ENCODE measurements at regions not wholly inside any gene's neighbourhood (a gene's known extent, or its start where the extent isn't known, plus 50 kb on each side); places are given as distances from the start of the nearest gene placed in this dataset.

GRCh38 chr3:61358364-61358763 is 107.1 kb upstream of the FHIT start:
- DNase-seq (ENCODE audit: low read depth) (no peak), FAIRE-seq (no peak)
- TF ChIP-seq CTCF (IDR thresholded peaks at IDR 0.05; ENCODE audit: insufficient read depth, low read length, severe bottlenecking) = no peak
- H3K36me3 ChIP-seq (ENCODE audit: control insufficient read depth, insufficient read depth, low read length) = no peaks in the 10 kb centered on the region
- no peak overlapping the region for H3K4me3 ChIP-seq (ENCODE audit: low read depth, low read length)
- H3K27me3 ChIP-seq (ENCODE audit: control insufficient read depth, insufficient read depth, low read length) = no peaks in the 10 kb centered on the region

DNA sequence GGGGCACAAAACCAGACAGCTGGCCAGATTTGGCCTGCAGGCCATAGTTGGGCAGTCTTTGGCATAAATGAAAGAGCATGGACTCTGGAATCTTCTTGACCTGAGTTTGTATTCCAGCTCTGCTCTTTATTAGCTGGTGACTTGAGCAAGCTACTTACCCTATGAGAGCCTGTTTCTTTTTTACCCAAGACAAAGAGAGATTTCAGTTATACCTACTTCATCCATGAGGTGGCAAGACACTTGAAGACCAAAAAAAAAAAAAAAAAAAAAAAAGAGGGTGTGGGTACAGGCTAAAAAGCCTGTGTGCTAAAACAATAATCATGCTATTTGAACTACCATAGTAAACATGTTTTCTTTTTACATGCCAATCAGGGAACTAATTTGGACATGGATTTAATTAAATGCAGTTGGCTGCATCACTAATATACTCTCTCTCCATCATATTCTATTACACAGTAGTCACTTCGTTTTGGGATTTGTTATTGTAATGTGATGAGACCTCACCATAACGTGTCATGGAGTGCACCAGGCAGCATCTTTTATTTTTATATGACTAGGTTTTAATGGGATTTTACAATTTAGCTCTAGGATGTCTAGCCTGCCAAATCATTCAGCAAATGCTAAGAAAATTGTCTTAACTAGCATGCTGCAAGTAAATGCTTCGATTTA is 109.2 kb upstream of the FHIT start:
- TF ChIP-seq CTCF (IDR thresholded peaks at IDR 0.05; ENCODE audit: insufficient read depth, low read length, severe bottlenecking) = no peak
- no peak for FAIRE-seq
- H3K36me3 ChIP-seq (ENCODE audit: control insufficient read depth, insufficient read depth, low read length) = no peaks in the 10 kb centered on the region
- H3K27me3 ChIP-seq (ENCODE audit: control insufficient read depth, insufficient read depth, low read length) = no peaks in the 10 kb centered on the region
- no peak for DNase-seq (ENCODE audit: low read depth)
- no peak overlapping the region for H3K4me3 ChIP-seq (ENCODE audit: low read depth, low read length)

DNA sequence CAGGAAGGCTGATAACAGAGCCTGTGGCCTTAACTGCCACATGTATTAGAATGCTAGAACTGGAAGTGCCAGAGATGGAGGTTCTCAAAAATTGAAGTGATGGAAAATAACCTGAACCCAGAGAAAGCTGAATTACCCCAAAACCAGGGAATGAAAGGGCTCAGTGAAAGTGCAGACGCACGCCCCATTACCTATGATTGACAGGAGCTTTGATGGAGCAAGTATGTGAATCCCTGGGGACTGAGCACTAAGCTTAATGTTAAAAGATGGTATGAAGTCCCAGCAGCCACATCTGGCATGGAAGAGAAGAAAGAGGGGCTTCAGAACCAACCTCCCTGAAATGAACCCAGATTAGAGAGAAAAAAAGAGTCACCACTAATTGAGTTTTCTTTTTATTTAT is 118.4 kb upstream of the FHIT start:
- FAIRE-seq (no peak), DNase-seq (ENCODE audit: low read depth) (no peak)
- no peaks in the 10 kb centered on the region for H3K27me3 ChIP-seq (ENCODE audit: control insufficient read depth, insufficient read depth, low read length)
- H3K4me3 ChIP-seq (ENCODE audit: low read depth, low read length) = no peak overlapping the region
- H3K36me3 ChIP-seq (ENCODE audit: control insufficient read depth, insufficient read depth, low read length) = no peaks in the 10 kb centered on the region
- no peak for TF ChIP-seq CTCF (IDR thresholded peaks at IDR 0.05; ENCODE audit: insufficient read depth, low read length, severe bottlenecking)

GRCh38 chr3:61371123-61371522 is 119.9 kb upstream of the FHIT start:
- no peak for TF ChIP-seq CTCF (IDR thresholded peaks at IDR 0.05; ENCODE audit: insufficient read depth, low read length, severe bottlenecking)
- Histone ChIP-seq H3K4me3 (ENCODE audit: low read depth, low read length) (no peak overlapping the region), H3K27me3 (ENCODE audit: control insufficient read depth, insufficient read depth, low read length) (no peaks in the 10 kb centered on the region), H3K36me3 (ENCODE audit: control insufficient read depth, insufficient read depth, low read length) (no peaks in the 10 kb centered on the region)
- DNase-seq (ENCODE audit: low read depth) (peak; percentile 8), FAIRE-seq (no peak)

DNA sequence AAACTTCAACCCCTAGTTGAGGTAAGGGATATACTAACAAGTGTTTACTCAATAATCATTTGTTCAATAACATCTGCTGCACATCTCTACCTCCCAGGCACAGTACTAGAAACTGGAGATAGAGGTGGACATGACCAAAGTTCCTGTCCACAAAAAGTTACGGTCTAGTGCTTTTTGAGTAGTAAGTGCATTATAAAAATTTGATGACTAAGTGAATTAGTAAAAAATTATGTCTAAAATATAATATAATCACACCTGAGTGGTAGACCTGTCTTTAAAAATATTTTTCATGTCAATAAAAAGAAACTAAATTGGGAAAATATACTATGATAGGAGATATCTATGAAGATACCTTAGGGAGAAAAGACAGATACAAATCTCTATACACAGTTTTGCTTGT is 121.5 kb upstream of the FHIT start:
- no peak for DNase-seq (ENCODE audit: low read depth)
- Histone ChIP-seq H3K4me3 (ENCODE audit: low read depth, low read length) (no peak overlapping the region), H3K27me3 (ENCODE audit: control insufficient read depth, insufficient read depth, low read length) (no peaks in the 10 kb centered on the region), H3K36me3 (ENCODE audit: control insufficient read depth, insufficient read depth, low read length) (no peaks in the 10 kb centered on the region)
- no peak for FAIRE-seq
- TF ChIP-seq CTCF (IDR thresholded peaks at IDR 0.05; ENCODE audit: insufficient read depth, low read length, severe bottlenecking) = no peak

- DNase-seq (ENCODE audit: low read depth) (no peak), FAIRE-seq (no peak)
Measured at GRCh38 chr3:61378311-61378710, 127.1 kb upstream of the FHIT start.

More at GRCh38 chr3:61378311-61378710, 127.1 kb upstream of the FHIT start:
- Histone ChIP-seq H3K27me3 (ENCODE audit: control insufficient read depth, insufficient read depth, low read length) (no peaks in the 10 kb centered on the region), H3K36me3 (ENCODE audit: control insufficient read depth, insufficient read depth, low read length) (no peaks in the 10 kb centered on the region), H3K4me3 (ENCODE audit: low read depth, low read length) (no peak overlapping the region)
- no peak for TF ChIP-seq CTCF (IDR thresholded peaks at IDR 0.05; ENCODE audit: insufficient read depth, low read length, severe bottlenecking)
